Fibroblast of lung (primary cell): ENCODE measurements at regions not wholly inside any gene's neighbourhood (a gene's known extent, or its start where the extent isn't known, plus 50 kb on each side); places are given as distances from the start of the nearest gene placed in this dataset.

Experiments
- DNase-seq, 2 donors: peaks; one replicate each; pipeline versions ENCODE4 v3.0.0 to v3.0.0-alpha.2; 2010; ENCODE audit warnings: low read depth in 2 of 2
- H2AFZ ChIP-seq: 2 replicates; pipeline ENCODE4 v1.5.1; 2012; ENCODE audit warnings: low read length, control low read depth, inconsistent platforms
- H3K27ac ChIP-seq: 2 replicates; pipeline ENCODE4 v1.5.1; 2011; ENCODE audit warnings: low read length, control low read depth; ENCODE audit not compliant: insufficient read depth
- H3K27me3 ChIP-seq: 2 replicates; pipeline ENCODE4 v1.5.1; 2011; ENCODE audit warnings: mild to moderate bottlenecking, low read length; ENCODE audit not compliant: control insufficient read depth, insufficient read depth
- H3K36me3 ChIP-seq: 2 replicates; pipeline ENCODE4 v1.5.1; 2011; ENCODE audit warnings: low read length; ENCODE audit not compliant: control insufficient read depth, insufficient read depth
- H3K4me1 ChIP-seq: 2 replicates; pipeline ENCODE4 v1.5.1; 2011; ENCODE audit warnings: low read length; ENCODE audit not compliant: control insufficient read depth, insufficient read depth; ENCODE audit errors: extremely low read depth
- H3K4me2 ChIP-seq: 2 replicates; pipeline ENCODE4 v1.5.1; 2011; ENCODE audit warnings: low read length, control low read depth; ENCODE audit not compliant: insufficient read depth; ENCODE audit errors: extremely low read depth
- H3K4me3 ChIP-seq, 4 experiments: fragments of 200-600 bp in 1 of 4; sonication (generic) in 1 of 4; replicated peaks in 1 of 4; 2 replicates each; pipeline ENCODE4 v1.5.1; 2011 to 2016; ENCODE audit warnings: low read length in 4 of 4, low read depth in 3 of 4, mild to moderate bottlenecking in 3 of 4, control low read depth in 2 of 4, inconsistent platforms in 1 of 4, mixed read lengths in 1 of 4; ENCODE audit not compliant: insufficient read depth in 1 of 4; ENCODE audit errors: control extremely low read depth in 1 of 4
- H3K79me2 ChIP-seq: 2 replicates; pipeline ENCODE4 v1.5.1; 2012; ENCODE audit warnings: mild to moderate bottlenecking, low read length, inconsistent platforms; ENCODE audit not compliant: control insufficient read depth, insufficient read depth
- H3K9ac ChIP-seq: 2 replicates; pipeline ENCODE4 v1.5.1; 2011; ENCODE audit warnings: mild to moderate bottlenecking, low read length, control low read depth; ENCODE audit not compliant: insufficient read depth
- H3K9me3 ChIP-seq: 2 replicates; pipeline ENCODE4 v1.5.1; 2012; ENCODE audit warnings: low read depth, low read length; ENCODE audit not compliant: control insufficient read depth, insufficient read depth
- H4K20me1 ChIP-seq: 2 replicates; pipeline ENCODE4 v1.5.1; 2011; ENCODE audit warnings: low read length; ENCODE audit not compliant: control insufficient read depth, insufficient read depth; ENCODE audit errors: extremely low read depth
- EZH2 ChIP-seq: IDR thresholded peaks from 2 replicates; pipeline ENCODE4 v1.5.1; 2012; ENCODE audit warnings: low read length, control low read depth, mild to moderate bottlenecking; ENCODE audit errors: missing control alignments
- TF ChIP-seq, protein P1 (sequence below), 2 donors: IDR thresholded peaks in 1 of 2; conservative IDR thresholded peaks in 1 of 2; 1 replicate in 1 of 2; 2 replicates in 1 of 2; pipeline ENCODE4 v1.5.1; 2011 to 2012; ENCODE audit warnings: low read length in 2 of 2, control low read depth in 1 of 2, inconsistent platforms in 1 of 2, low read depth in 1 of 2, mild to moderate bottlenecking in 1 of 2

GRCh38 chr16:8183176-8184099, 406.9 kb downstream of the TMEM114 start:
- Histone ChIP-seq H3K9me3 (no peaks in the 10 kb centered on the region), H3K79me2 (no peaks in the 10 kb centered on the region), H4K20me1 (no peaks in the 10 kb centered on the region), H3K9ac (no peak overlapping the region), H3K4me2 (no peak overlapping the region), H3K36me3 (no peaks in the 10 kb centered on the region), H3K4me3 (no peak overlapping the region), H2AFZ (no peak overlapping the region), H3K4me1 (no peaks in the 10 kb centered on the region), H3K27ac (no peak overlapping the region), H3K27me3 (no peaks in the 10 kb centered on the region)
- no peak for DNase-seq
- TF ChIP-seq, protein P1, sequence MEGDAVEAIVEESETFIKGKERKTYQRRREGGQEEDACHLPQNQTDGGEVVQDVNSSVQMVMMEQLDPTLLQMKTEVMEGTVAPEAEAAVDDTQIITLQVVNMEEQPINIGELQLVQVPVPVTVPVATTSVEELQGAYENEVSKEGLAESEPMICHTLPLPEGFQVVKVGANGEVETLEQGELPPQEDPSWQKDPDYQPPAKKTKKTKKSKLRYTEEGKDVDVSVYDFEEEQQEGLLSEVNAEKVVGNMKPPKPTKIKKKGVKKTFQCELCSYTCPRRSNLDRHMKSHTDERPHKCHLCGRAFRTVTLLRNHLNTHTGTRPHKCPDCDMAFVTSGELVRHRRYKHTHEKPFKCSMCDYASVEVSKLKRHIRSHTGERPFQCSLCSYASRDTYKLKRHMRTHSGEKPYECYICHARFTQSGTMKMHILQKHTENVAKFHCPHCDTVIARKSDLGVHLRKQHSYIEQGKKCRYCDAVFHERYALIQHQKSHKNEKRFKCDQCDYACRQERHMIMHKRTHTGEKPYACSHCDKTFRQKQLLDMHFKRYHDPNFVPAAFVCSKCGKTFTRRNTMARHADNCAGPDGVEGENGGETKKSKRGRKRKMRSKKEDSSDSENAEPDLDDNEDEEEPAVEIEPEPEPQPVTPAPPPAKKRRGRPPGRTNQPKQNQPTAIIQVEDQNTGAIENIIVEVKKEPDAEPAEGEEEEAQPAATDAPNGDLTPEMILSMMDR (conservative IDR thresholded peaks at IDR 0.05 in 1 of 2, IDR thresholded peaks at IDR 0.05 in 1 of 2; ENCODE audit: low read depth in 1 of 2, low read length in 2 of 2): no peak
- TF ChIP-seq EZH2: no peak

DNA sequence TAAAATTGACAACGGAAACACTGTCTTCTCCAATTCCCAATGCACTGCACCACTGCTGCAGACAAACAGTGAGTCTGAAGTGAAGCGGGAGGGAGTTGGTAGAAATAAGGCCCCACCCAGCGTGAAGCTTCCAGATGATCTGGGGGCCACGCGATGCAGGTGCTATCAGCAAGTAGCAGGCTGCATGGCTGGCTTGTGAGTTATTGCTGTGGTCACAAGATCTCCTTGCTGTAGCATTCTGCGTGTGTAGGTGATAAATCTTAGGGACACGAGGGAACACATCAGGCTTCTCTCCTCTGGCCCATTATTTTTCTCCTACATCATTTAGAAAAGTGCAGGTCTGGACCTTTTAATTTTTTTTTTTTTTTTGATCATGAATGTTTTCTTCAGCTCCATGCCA, 407.6 kb downstream of the TMEM114 start:
- DNase-seq: no peak
- no peak overlapping the region for H3K4me2 ChIP-seq
- TF ChIP-seq EZH2: no peak
- TF ChIP-seq, protein P1 (conservative IDR thresholded peaks at IDR 0.05 in 1 of 2, IDR thresholded peaks at IDR 0.05 in 1 of 2; ENCODE audit: low read depth in 1 of 2, low read length in 2 of 2): no peak
- no peak overlapping the region for H3K27ac ChIP-seq
- no peaks in the 10 kb centered on the region for H3K9me3 ChIP-seq
- no peaks in the 10 kb centered on the region for H4K20me1 ChIP-seq
- no peak overlapping the region for H2AFZ ChIP-seq
- no peaks in the 10 kb centered on the region for H3K79me2 ChIP-seq
- no peaks in the 10 kb centered on the region for H3K27me3 ChIP-seq
- no peak overlapping the region for H3K9ac ChIP-seq
- no peaks in the 10 kb centered on the region for H3K36me3 ChIP-seq
- no peaks in the 10 kb centered on the region for H3K4me1 ChIP-seq
- no peak overlapping the region for H3K4me3 ChIP-seq

DNA sequence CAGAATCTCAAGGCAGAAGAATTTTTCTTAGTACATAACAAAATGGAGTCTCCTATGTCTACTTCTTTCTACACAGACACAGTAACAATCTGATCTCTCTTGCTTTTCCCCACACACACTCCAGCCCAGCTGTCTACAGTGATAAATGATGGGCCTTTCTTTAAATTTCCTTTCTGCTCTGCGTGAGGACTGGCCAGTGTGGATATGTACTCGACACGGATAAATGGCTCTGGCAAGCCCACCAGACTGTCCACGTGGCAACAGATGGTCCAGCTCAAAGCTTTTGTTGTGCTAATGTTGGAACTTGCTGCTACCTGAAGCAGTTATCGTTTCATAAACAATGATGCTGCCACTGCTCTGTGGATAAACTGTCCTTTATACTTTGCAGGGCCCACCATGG, 410.7 kb downstream of the TMEM114 start:
- Histone ChIP-seq H3K9me3 (no peaks in the 10 kb centered on the region), H2AFZ (no peak overlapping the region), H3K9ac (no peak overlapping the region), H3K27ac (no peak overlapping the region), H3K4me3 (no peak overlapping the region), H3K27me3 (no peaks in the 10 kb centered on the region), H4K20me1 (no peaks in the 10 kb centered on the region), H3K79me2 (no peaks in the 10 kb centered on the region), H3K36me3 (no peaks in the 10 kb centered on the region), H3K4me1 (no peaks in the 10 kb centered on the region), H3K4me2 (no peak overlapping the region)
- no peak for TF ChIP-seq EZH2
- TF ChIP-seq, protein P1 (conservative IDR thresholded peaks at IDR 0.05 in 1 of 2, IDR thresholded peaks at IDR 0.05 in 1 of 2; ENCODE audit: low read depth in 1 of 2, low read length in 2 of 2): no peak
- no peak for DNase-seq
